Heart right ventricle (tissue), 16 donors: ENCODE measurements at regions not wholly inside any gene's neighbourhood (a gene's known extent, or its start where the extent isn't known, plus 50 kb on each side); places are given as distances from the start of the nearest gene placed in this dataset.
A peak's percentile ranks its signal among the peaks of the same experiment; 100 is the strongest.

ENCODE experiments used
- ATAC-seq, 8 donors: fragments of 200-7000 bp; cut with Tn5 transposase; one replicate each; pipeline ENCODE4 v1.9.1; 2020; ENCODE audit warnings: mild to moderate bottlenecking in 8 of 8, moderate library complexity in 8 of 8, moderate number of reproducible peaks in 1 of 8
- DNase-seq, 2 donors: peaks; one replicate each; pipeline ENCODE4 v3.0.0-alpha.2; 2020
- H3K27ac ChIP-seq, 10 donors: fragments of 200-600 bp; sonication (generic) in 2 of 10; one replicate each; pipeline versions ENCODE4 v1.5.0 to v1.8.0; 2020 to 2022; ENCODE audit warnings: mild to moderate bottlenecking in 3 of 10
- H3K27me3 ChIP-seq, 7 donors: fragments of 200-600 bp; one replicate each; pipeline ENCODE4 v1.8.0; 2021 to 2022; ENCODE audit warnings: mild to moderate bottlenecking in 2 of 7
- H3K36me3 ChIP-seq, 9 donors: fragments of 200-600 bp; sonication (generic) in 1 of 9; one replicate each; pipeline versions ENCODE4 v1.5.0 to v1.8.0; 2020 to 2022; ENCODE audit warnings: mild to moderate bottlenecking in 2 of 9
- H3K4me1 ChIP-seq, 9 donors: fragments of 200-600 bp; sonication (generic) in 1 of 9; one replicate each; pipeline versions ENCODE4 v1.5.0 to v1.8.0; 2020 to 2022; ENCODE audit warnings: mild to moderate bottlenecking in 4 of 9
- H3K4me3 ChIP-seq, 10 donors: fragments of 200-600 bp; sonication (generic) in 2 of 10; one replicate each; pipeline versions ENCODE4 v1.5.0 to v1.8.0; 2020 to 2022; ENCODE audit warnings: mild to moderate bottlenecking in 7 of 10, moderate library complexity in 2 of 10
- H3K9me3 ChIP-seq, 11 donors: fragments of 200-600 bp in 10 of 11; sonication (generic) in 2 of 11; one replicate each; pipeline versions ENCODE4 v1.5.0 to v1.8.0; 2013 to 2022; ENCODE audit warnings: mild to moderate bottlenecking in 2 of 11, control low read depth in 1 of 11, moderate library complexity in 1 of 11
- CTCF ChIP-seq, 9 donors: fragments of 200-600 bp; sonication (generic) in 2 of 9; IDR thresholded peaks; one replicate each; pipeline versions ENCODE4 v1.5.0 to v1.8.0; 2021 to 2022; ENCODE audit warnings: antibody characterized with exemption in 9 of 9, mild to moderate bottlenecking in 5 of 9, moderate library complexity in 1 of 9
- WGBS, 2 donors: extraction: QIAGEN DNeasy Blood & Tissue Kit; methylation state at CpG; one replicate each; pipeline ENCODE4 v1.1.7; 2013; ENCODE audit warnings: inconsistent platforms in 1 of 2; 5-methylcytosine and 5-hydroxymethylcytosine counted together
- intact Hi-C, 10 donors: fragments of 100-400 bp; cut with DNase I; formaldehyde crosslinking; loops; one replicate each; pipeline versions ENCODE4 v1.11.1 to v1.14.2; 2022
- donor health status: Arrhythmogenic right ventricular cardiomyopathy.
- donor health status: ischemic (EF 13 %, LVEDD 7.1; RV severe dilation, severe dysfunction).
- donor health status: healthy with polysubstance abuse.
- donor health status: DM: no; HTN: yes; CAD: no.
- donor health status: DM: no; HTN: no; CAD: no.
- donor health status: ischemic (EF 25% LVEDD 6.9; RV normal size, moderate dysfunction).
- donor health status: ischemic (EF 25% LVEDD 5.7; RV mildly dilated, moderate dysfunction).
- donor health status: healthy.
- donor health status: DM: yes; HTN: yes; CAD: no.
- donor health status: Ischemic cardiomyopathy.
- donor health status: ischemic (EF 35%, LVEDD 5.7; RV mildly dilated, moderate dysfunction).
- donor health status: nonischemic (EF 11% LVEDD 7.7; RV severe dilation, severe dysfunction).
- donor health status: DM: yes; HTN: yes; CAD: no.
- donor health status: PGD.
- donor health status: ischemic (EF 29% LVEDD 5.4; RV normal size, mild dysfunction).
- donor health status: nonischemic (EF 23%, LVEDD 6.1; RV moderate dilation, normal function).

- DNase-seq = no peak
- intact Hi-C loops = no loop called here
- no peak for TF ChIP-seq CTCF (IDR thresholded peaks at IDR 0.05)
Measured at GRCh38 chr2:236768393-236769140, 198.9 kb downstream of the ACKR3 start.

GRCh38 chr2:236769981-236770671 is 200.5 kb downstream of the ACKR3 start:
- no peak for TF ChIP-seq CTCF (IDR thresholded peaks at IDR 0.05)
- H3K9me3 ChIP-seq = peaks cover 0 to 10% (median 0%) of the 10 kb centered on the region in 11 donors
- ATAC-seq = peak in 1 of 8 donors; percentile 23
- DNase-seq = no peak
- 89 to 92% methylated on average over 9 of the region's 9 CpGs for WGBS, 2 donors
- no peaks in the 10 kb centered on the region for H3K36me3 ChIP-seq
- no peaks in the 10 kb centered on the region for H3K27me3 ChIP-seq
- intact Hi-C loops = no loop called here
- no peaks in the 10 kb centered on the region for H3K4me1 ChIP-seq
- no peak overlapping the region for H3K27ac ChIP-seq
- no peak overlapping the region for H3K4me3 ChIP-seq

More at GRCh38 chr2:236768393-236769140, 198.9 kb downstream of the ACKR3 start:
- Histone ChIP-seq H3K27me3 (no peaks in the 10 kb centered on the region), H3K36me3 (no peaks in the 10 kb centered on the region), H3K9me3 (peaks cover 0 to 10% (median 0%) of the 10 kb centered on the region in 11 donors), H3K27ac (no peak overlapping the region), H3K4me3 (no peak overlapping the region), H3K4me1 (no peaks in the 10 kb centered on the region)
- WGBS, 2 donors = 95 to 96% methylated on average over 4 of the region's 4 CpGs
- no peak for ATAC-seq

- Histone ChIP-seq H3K27me3 (no peaks in the 10 kb centered on the region), H3K9me3 (peaks cover 0 to under 1% (median 0%) of the 10 kb centered on the region in 11 donors), H3K36me3 (no peaks in the 10 kb centered on the region), H3K4me3 (no peak overlapping the region), H3K4me1 (peaks cover 0 to 15% (median 5%) of the 10 kb centered on the region in 9 donors), H3K27ac (no peak overlapping the region)
- intact Hi-C loops = no loop called here
- DNase-seq (no peak), ATAC-seq (peak in 2 of 8 donors; percentile 37 to 66)
- TF ChIP-seq CTCF (IDR thresholded peaks at IDR 0.05) = no peak
- WGBS, 2 donors = 65 to 68% methylated on average over 17 of the region's 17 CpGs
Measured at GRCh38 chr2:236772220-236772837, 202.7 kb downstream of the ACKR3 start.

- intact Hi-C loops = no loop called here
- Histone ChIP-seq H3K36me3 (no peaks in the 10 kb centered on the region), H3K4me3 (no peak overlapping the region), H3K27me3 (no peaks in the 10 kb centered on the region), H3K9me3 (no peaks in the 10 kb centered on the region), H3K27ac (no peak overlapping the region), H3K4me1 (peaks cover 0 to 18% (median 5%) of the 10 kb centered on the region in 9 donors)
- ATAC-seq = peak in 1 of 8 donors; percentile 28
- no peak for TF ChIP-seq CTCF (IDR thresholded peaks at IDR 0.05)
- DNase-seq = no peak
- 90 to 95% methylated on average over 9 of the region's 9 CpGs for WGBS, 2 donors
Measured at GRCh38 chr2:236773206-236773605, 203.6 kb downstream of the ACKR3 start.
